Endothelial cell of umbilical vein (primary cell): ENCODE measurements at regions not wholly inside any gene's neighbourhood (a gene's known extent, or its start where the extent isn't known, plus 50 kb on each side); places are given as distances from the start of the nearest gene placed in this dataset.

ENCODE experiments used
- BruUV-seq: library from RNA; stranded (reverse); fragments of 400-500 nt; replicated peaks from 2 replicates; lab custom pipeline; 2021; lab: Mats Ljungman, UMichigan
- CTCF ChIA-PET: fragments of 300-600, 350-600 bp; sonication (Branson Sonifier 250); formaldehyde crosslinking; loops from one replicate; lab custom pipeline; 2021; ENCODE audit warnings: antibody characterized with exemption, inconsistent platforms; lab: Charles Lee
- POLR2A ChIA-PET: fragments of 300-600, 350-600 bp; sonication (Branson Sonifier 250); formaldehyde crosslinking; loops from one replicate; lab custom pipeline; 2021; ENCODE audit warnings: antibody characterized with exemption, inconsistent platforms; lab: Charles Lee
- DNase-seq: peaks from one replicate; pipeline ENCODE4 v3.0.0-alpha.2; 2011; ENCODE audit warnings: low read depth, low spot score
- FAIRE-seq: peaks from 2 replicates; lab custom pipeline; 2011; peaks lifted over from hg19 to GRCh38; lab: Jason Lieb, UNC
- H2AFZ ChIP-seq: 2 replicates; pipeline ENCODE4 v1.6.0; 2012; ENCODE audit warnings: low read depth, low read length, control low read depth, inconsistent platforms
- H3K27ac ChIP-seq: 2 replicates; pipeline ENCODE4 v1.5.1; 2011; ENCODE audit warnings: low read depth, mild to moderate bottlenecking, control low read depth, low read length, moderate library complexity; ENCODE audit not compliant: insufficient read depth
- H3K27me3 ChIP-seq, 2 experiments: 2 replicates each; pipeline versions ENCODE4 v1.6.0 to v1.6.1; 2011; ENCODE audit warnings: low read length in 2 of 2, mixed read lengths in 1 of 2; ENCODE audit not compliant: control insufficient read depth in 2 of 2, insufficient read depth in 2 of 2
- H3K36me3 ChIP-seq, 2 experiments: 2 replicates in 1 of 2; 3 replicates in 1 of 2; pipeline ENCODE4 v1.5.1; 2011; ENCODE audit warnings: low read length in 2 of 2, mild to moderate bottlenecking in 1 of 2, moderate library complexity in 1 of 2; ENCODE audit not compliant: control insufficient read depth in 2 of 2, insufficient read depth in 2 of 2; ENCODE audit errors: extremely low read depth in 1 of 2
- H3K4me1 ChIP-seq: 3 replicates; pipeline ENCODE4 v1.5.1; 2011; ENCODE audit warnings: mild to moderate bottlenecking, low read length; ENCODE audit not compliant: control insufficient read depth, insufficient read depth; ENCODE audit errors: extremely low read depth
- H3K4me2 ChIP-seq: 2 replicates; pipeline ENCODE4 v1.6.1; 2011; ENCODE audit warnings: low read length, control low read depth, mixed read lengths; ENCODE audit not compliant: insufficient read depth
- H3K4me3 ChIP-seq, 3 experiments: fragments of 200-600 bp in 1 of 3; sonication (generic), shearing (Covaris generic) in 1 of 3; replicated peaks in 1 of 3; 2 replicates each; pipeline ENCODE4 v1.5.1; 2011 to 2016; ENCODE audit warnings: control low read depth in 3 of 3, low read length in 3 of 3, mild to moderate bottlenecking in 2 of 3, inconsistent platforms in 1 of 3, low read depth in 1 of 3, moderate library complexity in 1 of 3; ENCODE audit not compliant: insufficient read depth in 1 of 3
- H3K79me2 ChIP-seq: 2 replicates; pipeline ENCODE4 v1.6.0; 2012; ENCODE audit warnings: low read length, inconsistent platforms; ENCODE audit not compliant: control insufficient read depth, insufficient read depth
- H3K9ac ChIP-seq: replicated peaks from 2 replicates; pipeline ENCODE3; 2011; ENCODE audit warnings: low read length, control low read depth; ENCODE audit not compliant: insufficient read depth; ENCODE audit errors: extremely low read depth
- H3K9me1 ChIP-seq: replicated peaks from 3 replicates; pipeline ENCODE4 v1.6.0; 2011; ENCODE audit warnings: mild to moderate bottlenecking, low read length; ENCODE audit not compliant: control insufficient read depth, insufficient read depth; ENCODE audit errors: extremely low read depth
- H3K9me3 ChIP-seq: replicated peaks from 2 replicates; pipeline ENCODE4 v1.5.1; 2012; ENCODE audit warnings: low read length, inconsistent platforms; ENCODE audit not compliant: control insufficient read depth, insufficient read depth
- H4K20me1 ChIP-seq: replicated peaks from 2 replicates; pipeline ENCODE3; 2011; ENCODE audit warnings: mild to moderate bottlenecking, low read length; ENCODE audit not compliant: control insufficient read depth, insufficient read depth; ENCODE audit errors: extremely low read depth
- GATA2 ChIP-seq: IDR thresholded peaks from 2 replicates; pipeline ENCODE4 v1.7.0; 2011; ENCODE audit warnings: low read depth, mild to moderate bottlenecking, moderate library complexity, mixed read lengths, low read length; ENCODE audit not compliant: insufficient read length, insufficient read depth
- MYC ChIP-seq: IDR thresholded peaks from one replicate; pipeline ENCODE4 v1.6.1; 2011; ENCODE audit warnings: mild to moderate bottlenecking, low read depth, low read length
- POLR2A ChIP-seq: IDR thresholded peaks from 2 replicates; pipeline ENCODE4 v1.6.1; 2012; ENCODE audit warnings: low read depth, mild to moderate bottlenecking, control low read depth, low read length
- POLR2AphosphoS5 ChIP-seq: IDR thresholded peaks from 2 replicates; pipeline ENCODE4 v1.6.1; 2012; ENCODE audit warnings: low read depth, mild to moderate bottlenecking, control low read depth, low read length, moderate library complexity; ENCODE audit not compliant: insufficient read depth
- dilution Hi-C: fragments of 300-500 bp; cut with MboI; formaldehyde crosslinking; loops from one replicate; pipeline ENCODE4 v1.15.0; 2019; ENCODE audit warnings: low sequenced_read_pairs; ENCODE audit not compliant: extremely low pct_ligation_motif_present
- intact Hi-C: fragments of 100-400 bp; cut with micrococcal nuclease; formaldehyde crosslinking; loops from one replicate; pipeline ENCODE4 v1.10.0; 2022
- TF ChIP-seq, protein P1 (sequence below): IDR thresholded peaks from 2 replicates; pipeline ENCODE4 v1.6.1; 2011; ENCODE audit not compliant: insufficient read depth, insufficient read length

DNA sequence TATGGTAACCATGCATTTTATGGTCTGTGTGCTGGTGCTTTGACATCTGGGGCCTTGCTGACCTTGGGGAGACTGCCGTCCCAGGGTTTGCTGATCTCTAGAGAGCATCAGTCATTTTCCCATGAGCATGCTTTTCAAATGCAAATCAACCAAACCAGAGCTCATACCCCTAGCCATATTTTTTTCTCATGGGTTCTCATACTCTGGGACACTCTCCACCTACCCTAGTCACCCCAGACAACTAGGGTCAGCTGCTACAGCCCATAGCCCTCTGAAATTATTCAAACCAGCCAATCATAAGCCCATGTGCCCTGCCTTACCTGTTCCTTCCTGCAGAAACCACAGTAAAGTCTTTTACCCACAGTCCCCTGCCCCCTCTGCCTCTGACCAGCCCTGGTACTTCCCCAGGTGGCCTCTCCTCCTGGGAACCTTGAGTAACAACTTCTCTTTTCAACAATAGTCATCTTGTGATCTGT, 132.0 kb downstream of the MAP3K21 start:
- no TSS peak for BruUV-seq
- intact Hi-C loops: no loop called here
- no peak overlapping the region for H3K27ac ChIP-seq
- CTCF ChIA-PET: no interaction called here
- H3K4me3 ChIP-seq: no peak overlapping the region
- POLR2A ChIA-PET: no interaction called here
- H2AFZ ChIP-seq: no peak overlapping the region
- no peaks in the 10 kb centered on the region for H4K20me1 ChIP-seq
- no peaks in the 10 kb centered on the region for H3K79me2 ChIP-seq
- H3K4me2 ChIP-seq: no peak overlapping the region
- H3K9ac ChIP-seq: no peak overlapping the region
- DNase-seq (no peak), FAIRE-seq (no peak)
- H3K4me1 ChIP-seq: no peaks in the 10 kb centered on the region
- no peaks in the 10 kb centered on the region for H3K9me1 ChIP-seq
- dilution Hi-C loops: no loop called here
- no peak for TF ChIP-seq POLR2A
- no peak for TF ChIP-seq POLR2AphosphoS5
- TF ChIP-seq MYC: no peak
- H3K27me3 ChIP-seq: no peaks in the 10 kb centered on the region
- no peaks in the 10 kb centered on the region for H3K36me3 ChIP-seq
- no peaks in the 10 kb centered on the region for H3K9me3 ChIP-seq

DNA sequence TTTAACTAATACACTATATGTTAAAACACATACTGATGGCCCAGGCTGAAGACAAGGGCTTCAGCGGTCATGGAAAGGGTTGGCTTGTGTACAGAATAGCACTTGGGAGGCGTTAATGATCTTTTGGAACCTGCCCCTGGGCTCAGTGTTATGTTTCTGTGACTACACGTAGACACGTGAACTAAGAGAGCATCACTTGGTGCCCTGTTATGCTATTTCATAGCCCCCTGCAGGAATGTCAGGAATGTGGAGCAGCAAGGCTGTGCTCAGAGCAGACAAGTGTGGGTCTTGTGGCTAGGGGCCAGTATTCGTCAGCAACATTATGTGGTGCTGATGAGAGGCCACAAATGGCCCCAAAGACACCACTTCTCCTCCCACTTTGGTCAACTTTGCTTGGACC, 132.4 kb downstream of the MAP3K21 start:
- H3K9me1 ChIP-seq: no peaks in the 10 kb centered on the region
- no peaks in the 10 kb centered on the region for H3K36me3 ChIP-seq
- H4K20me1 ChIP-seq: no peaks in the 10 kb centered on the region
- POLR2A ChIA-PET: no interaction called here
- TF ChIP-seq GATA2: no peak
- TF ChIP-seq POLR2A: no peak
- no peak for TF ChIP-seq MYC
- TF ChIP-seq, protein P1, sequence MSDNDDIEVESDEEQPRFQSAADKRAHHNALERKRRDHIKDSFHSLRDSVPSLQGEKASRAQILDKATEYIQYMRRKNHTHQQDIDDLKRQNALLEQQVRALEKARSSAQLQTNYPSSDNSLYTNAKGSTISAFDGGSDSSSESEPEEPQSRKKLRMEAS: no peak
- intact Hi-C loops: no loop called here
- H3K27ac ChIP-seq: no peak overlapping the region
- dilution Hi-C loops: no loop called here
- H3K27me3 ChIP-seq: no peaks in the 10 kb centered on the region
- H3K4me3 ChIP-seq: no peak overlapping the region
- no peaks in the 10 kb centered on the region for H3K4me1 ChIP-seq
- no TSS peak for BruUV-seq
- no peak for FAIRE-seq
- H3K79me2 ChIP-seq: no peaks in the 10 kb centered on the region
- no peak overlapping the region for H3K4me2 ChIP-seq
- no peaks in the 10 kb centered on the region for H3K9me3 ChIP-seq
- H3K9ac ChIP-seq: no peak overlapping the region
- no peak overlapping the region for H2AFZ ChIP-seq
- DNase-seq: no peak
- CTCF ChIA-PET: no interaction called here
